ENCODE measurements at regions not wholly inside any gene's neighbourhood (a gene's known extent, or its start where the extent isn't known, plus 50 kb on each side); places are given as distances from the start of the nearest gene placed in this dataset.

- H3K36me3 ChIP-seq = no peaks in the 10 kb centered on the region
- H3K27ac ChIP-seq = no peak overlapping the region
- peaks cover 9 to 14% of the 10 kb centered on the region in 2 donors for H3K4me1 ChIP-seq (ENCODE audit: control insufficient read depth in 1 of 2, low read depth in 2 of 2)
- no peaks in the 10 kb centered on the region for H3K9me3 ChIP-seq
- no peak for TF ChIP-seq CTCF (IDR thresholded peaks at IDR 0.05)
- no peak for ATAC-seq (ENCODE audit: insufficient number of reproducible peaks, low FRiP score, low read depth)
- H3K27me3 ChIP-seq (replicated peaks; ENCODE audit: insufficient read depth) = no peaks in the 10 kb centered on the region
- DNase-seq (ENCODE audit: low spot score) = no peak
- H3K4me3 ChIP-seq = peak overlapping the region; percentile 68
Observed at GRCh38 chr1:209207126-209207700, 376.3 kb upstream of the CAMK1G start.

- Histone ChIP-seq H3K9me3 (no peaks in the 10 kb centered on the region), H3K4me1 (ENCODE audit: control insufficient read depth in 1 of 2, low read depth in 2 of 2) (peaks cover 9 to 14% of the 10 kb centered on the region in 2 donors), H3K27me3 (replicated peaks; ENCODE audit: insufficient read depth) (no peaks in the 10 kb centered on the region), H3K27ac (no peak overlapping the region), H3K4me3 (peak overlapping the region; percentile 68), H3K36me3 (no peaks in the 10 kb centered on the region)
- DNase-seq (ENCODE audit: low spot score) = no peak
- peak; percentile 72 for ATAC-seq (ENCODE audit: insufficient number of reproducible peaks, low FRiP score, low read depth)
- TF ChIP-seq CTCF (IDR thresholded peaks at IDR 0.05) = peak; percentile 74
Observed at GRCh38 chr1:209207701-209208286, 375.7 kb upstream of the CAMK1G start.

GRCh38 chr1:209208648-209209047, 374.9 kb upstream of the CAMK1G start:
- ATAC-seq (ENCODE audit: insufficient number of reproducible peaks, low FRiP score, low read depth) (no peak), DNase-seq (ENCODE audit: low spot score) (no peak)
- H3K36me3 ChIP-seq = no peaks in the 10 kb centered on the region
- no peak overlapping the region for H3K4me3 ChIP-seq
- no peaks in the 10 kb centered on the region for H3K9me3 ChIP-seq
- no peak for TF ChIP-seq CTCF (IDR thresholded peaks at IDR 0.05)
- peaks cover 9 to 14% of the 10 kb centered on the region in 2 donors for H3K4me1 ChIP-seq (ENCODE audit: control insufficient read depth in 1 of 2, low read depth in 2 of 2)
- H3K27me3 ChIP-seq (replicated peaks; ENCODE audit: insufficient read depth) = no peaks in the 10 kb centered on the region
- H3K27ac ChIP-seq = no peak overlapping the region

- Histone ChIP-seq H3K4me1 (ENCODE audit: control insufficient read depth in 1 of 2, low read depth in 2 of 2) (no peaks in the 10 kb centered on the region), H3K27ac (no peak overlapping the region), H3K9me3 (no peaks in the 10 kb centered on the region), H3K4me3 (no peak overlapping the region), H3K36me3 (no peaks in the 10 kb centered on the region), H3K27me3 (replicated peaks; ENCODE audit: insufficient read depth) (no peaks in the 10 kb centered on the region)
- no peak for TF ChIP-seq CTCF (IDR thresholded peaks at IDR 0.05)
- ATAC-seq (ENCODE audit: insufficient number of reproducible peaks, low FRiP score, low read depth) (no peak), DNase-seq (ENCODE audit: low spot score) (no peak)
Observed at GRCh38 chr1:209213989-209214388, 369.5 kb upstream of the CAMK1G start.

GRCh38 chr1:209215826-209216225, 367.7 kb upstream of the CAMK1G start:
- Histone ChIP-seq H3K27me3 (replicated peaks; ENCODE audit: insufficient read depth) (no peaks in the 10 kb centered on the region), H3K4me1 (ENCODE audit: control insufficient read depth in 1 of 2, low read depth in 2 of 2) (no peaks in the 10 kb centered on the region), H3K27ac (no peak overlapping the region), H3K4me3 (no peak overlapping the region), H3K9me3 (no peaks in the 10 kb centered on the region), H3K36me3 (no peaks in the 10 kb centered on the region)
- no peak for DNase-seq (ENCODE audit: low spot score)
- ATAC-seq (ENCODE audit: insufficient number of reproducible peaks, low FRiP score, low read depth) = no peak
- no peak for TF ChIP-seq CTCF (IDR thresholded peaks at IDR 0.05)

All from thoracic aorta (tissue), 2 donors.